ENCODE measurements at regions not wholly inside any gene's neighbourhood (a gene's known extent, or its start where the extent isn't known, plus 50 kb on each side); places are given as distances from the start of the nearest gene placed in this dataset.

DNA sequence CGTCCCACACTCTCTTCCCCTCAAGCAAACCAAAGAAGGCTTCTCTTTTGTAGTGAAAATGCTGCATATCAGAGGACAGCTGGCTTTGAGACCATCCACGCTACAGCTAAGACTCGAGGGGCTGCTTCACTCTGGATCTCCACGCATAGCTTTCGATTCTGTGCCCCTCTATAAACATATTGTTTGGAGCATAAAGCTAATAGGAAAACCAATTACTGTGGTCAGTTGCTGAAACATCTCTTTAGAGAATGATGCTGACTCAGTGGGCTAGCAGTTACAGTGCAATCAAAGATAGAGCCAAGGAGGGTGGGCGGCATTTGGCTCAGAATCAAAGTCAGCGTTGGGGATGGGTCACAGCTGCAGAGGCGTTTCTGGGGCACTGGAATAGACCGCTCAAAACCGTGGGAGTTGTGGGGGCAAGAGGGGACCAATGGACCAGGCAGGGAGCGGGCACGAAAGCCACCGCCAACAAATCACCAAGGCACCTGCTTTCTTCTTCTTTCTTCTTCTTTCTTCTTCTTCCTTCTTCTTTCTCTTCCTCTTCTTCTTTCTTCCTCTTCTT is 76.7 kb downstream of the RASL11A start:
- TF ChIP-seq CTCF (IDR thresholded peaks at IDR 0.05 in 2 of 3, conservative IDR thresholded peaks at IDR 0.05 in 1 of 3; ENCODE audit: control insufficient read depth in 2 of 3, extremely low read depth in 1 of 3, insufficient read depth in 1 of 3, low read depth in 3 of 3, low read length in 3 of 3) (no peak), EGR1 (IDR thresholded peaks at IDR 0.05; ENCODE audit: borderline replicate concordance in 1 of 2, low read depth in 2 of 2, low read length in 2 of 2) (no peak), MYC (IDR thresholded peaks at IDR 0.05; ENCODE audit: insufficient read depth, insufficient read length, insufficient replicate concordance, low read length, severe bottlenecking) (no peak)
